GM18505 (cell line): ENCODE measurements at regions not wholly inside any gene's neighbourhood (a gene's known extent, or its start where the extent isn't known, plus 50 kb on each side); places are given as distances from the start of the nearest gene placed in this dataset.
"Not testable (repeated sequence)": the region's sequence is repeated elsewhere in the genome, so short reads cannot be mapped to it uniquely, and the experiment has no call there.

Experiments
- ATAC-seq: cut with Tn5 transposase; IDR thresholded peaks from one replicate; pipeline ENCODE4 v1.9.1; 2021; ENCODE audit not compliant: unreplicated experiment
- POLR2A ChIP-seq: IDR thresholded peaks from 4 replicates; pipeline ENCODE4 v1.6.1; 2011; ENCODE audit warnings: borderline replicate concordance; ENCODE audit not compliant: insufficient read depth, insufficient read length; ENCODE audit errors: extremely low read depth

GRCh38 chr7:23918286-23918685 is 208.3 kb downstream of the STK31 start:
- ATAC-seq, result no peak
- no peak for TF ChIP-seq POLR2A

DNA sequence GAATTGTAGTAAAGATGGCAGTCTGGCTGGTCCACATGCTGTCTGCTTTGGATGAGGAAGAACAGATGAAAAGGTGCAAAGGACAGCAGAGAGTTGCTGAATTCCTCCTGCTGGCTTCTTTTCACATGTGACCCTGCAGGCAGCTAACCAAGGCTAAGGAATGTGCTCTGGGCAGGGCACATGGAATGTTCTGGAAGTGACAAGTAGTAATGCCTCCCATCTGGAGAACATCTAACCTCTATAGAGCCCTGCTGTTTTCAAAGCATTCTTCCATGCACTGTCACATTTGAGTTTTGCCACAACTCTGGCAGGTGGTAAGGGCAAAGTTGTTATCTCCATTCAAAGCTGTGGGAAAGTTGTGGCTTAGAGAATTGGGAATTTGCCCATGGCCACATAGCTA is 208.8 kb downstream of the STK31 start:
- no peak for ATAC-seq
- no peak for TF ChIP-seq POLR2A

GRCh38 chr7:23925088-23925487 is 215.1 kb downstream of the STK31 start:
- ATAC-seq, result no peak
- TF ChIP-seq POLR2A, result no peak

DNA sequence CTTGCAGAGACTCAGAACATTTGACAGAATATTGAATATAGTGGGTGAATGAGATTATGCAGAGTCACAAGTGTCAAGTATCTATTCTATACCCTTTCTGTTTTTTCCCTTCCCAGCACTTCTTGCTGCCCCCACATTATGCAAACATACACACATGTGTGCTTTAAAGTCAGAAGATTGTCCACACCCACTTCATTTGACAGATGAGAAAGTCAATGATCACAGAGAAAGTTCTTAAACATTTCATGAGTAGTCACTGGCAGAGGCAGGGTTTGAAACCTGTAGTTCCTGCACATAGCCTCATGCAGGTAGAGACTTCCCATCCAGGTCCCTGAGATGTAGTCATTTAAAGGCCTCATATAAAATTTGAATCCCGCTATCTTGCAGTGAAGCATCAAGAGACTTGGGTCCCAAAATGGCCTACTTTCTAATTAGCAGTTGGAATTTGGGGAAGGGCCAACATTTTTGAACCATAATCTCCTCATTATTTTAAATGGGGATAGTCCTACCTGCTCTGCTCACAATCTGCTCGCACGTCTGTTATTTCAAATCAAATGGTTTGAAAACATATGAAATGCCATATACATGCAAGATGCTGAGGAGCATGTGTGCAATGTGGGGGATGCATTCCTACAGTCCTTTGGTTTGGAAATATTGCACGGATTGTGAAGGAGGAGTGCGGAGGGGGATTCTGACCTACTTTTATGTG is 217.8 kb downstream of the STK31 start:
- ATAC-seq, result no peak
- TF ChIP-seq POLR2A, result no peak

DNA sequence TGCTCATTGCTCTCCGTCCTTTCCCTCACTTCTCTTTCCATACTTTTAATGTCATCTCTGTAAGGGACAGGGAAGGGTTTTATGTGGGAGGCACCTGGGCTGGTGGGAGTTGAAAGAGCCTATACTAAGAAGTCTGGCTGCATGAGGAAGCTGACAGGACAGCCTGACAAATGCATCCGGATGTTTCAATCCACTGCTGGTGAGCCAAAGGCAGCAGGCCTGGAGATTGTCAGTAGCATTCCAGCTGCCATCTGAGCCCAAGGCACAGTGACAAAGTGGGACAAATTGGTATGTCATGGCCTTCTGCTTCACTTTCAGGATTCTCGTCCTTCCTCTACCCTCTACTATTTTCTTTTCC is 218.4 kb downstream of the STK31 start:
- no peak for TF ChIP-seq POLR2A
- ATAC-seq, result no peak

DNA sequence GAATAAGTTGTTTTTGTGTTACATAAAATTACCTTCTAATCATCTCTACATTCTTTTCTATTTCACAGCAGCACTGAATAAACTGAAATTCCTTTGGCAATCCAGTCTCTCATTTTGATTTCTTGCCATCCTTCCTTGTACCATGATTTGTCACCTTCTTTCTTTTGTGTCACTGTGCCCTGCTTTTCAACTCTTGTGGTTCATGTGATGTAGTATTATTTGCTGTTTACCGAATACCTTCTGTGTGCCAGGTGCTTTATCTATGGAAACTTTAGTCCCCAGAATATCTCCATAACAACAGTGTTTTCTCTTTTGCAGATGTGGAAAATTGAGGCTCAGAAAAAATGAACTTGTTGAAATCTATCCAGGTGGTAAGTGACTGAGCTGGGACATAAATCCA is 220.3 kb downstream of the STK31 start:
- no peak for ATAC-seq
- no peak for TF ChIP-seq POLR2A

- TF ChIP-seq POLR2A, result no peak
- no peak for ATAC-seq
Observed at GRCh38 chr7:23931633-23932032, 221.6 kb downstream of the STK31 start.

DNA sequence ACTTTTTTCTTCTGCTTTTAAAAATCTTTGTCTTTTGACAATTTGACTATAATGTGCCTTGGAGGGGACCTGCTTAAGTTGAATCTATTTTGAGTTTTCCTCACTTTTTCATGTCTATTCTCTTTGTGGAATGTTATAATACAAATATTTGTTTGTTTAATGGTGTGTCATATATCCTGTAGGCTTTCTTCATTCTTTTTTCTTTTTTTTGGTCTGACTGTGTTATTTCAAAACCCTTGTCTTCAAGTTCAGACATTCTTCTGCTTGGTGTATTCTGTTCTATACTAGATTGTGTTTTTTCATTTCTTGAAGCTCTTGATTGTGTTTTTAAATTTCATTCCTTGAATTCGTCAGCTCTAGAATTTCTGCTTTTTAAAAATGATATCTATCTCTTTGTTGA is 228.2 kb downstream of the STK31 start:
- no peak for TF ChIP-seq POLR2A
- no peak for ATAC-seq

- TF ChIP-seq POLR2A, result no peak
- ATAC-seq, result no peak
Observed at GRCh38 chr7:23938937-23939552, 229.0 kb downstream of the STK31 start.

- ATAC-seq, result not testable (repeated sequence)
Observed at GRCh38 chr7:23939747-23940146, 229.7 kb downstream of the STK31 start.

DNA sequence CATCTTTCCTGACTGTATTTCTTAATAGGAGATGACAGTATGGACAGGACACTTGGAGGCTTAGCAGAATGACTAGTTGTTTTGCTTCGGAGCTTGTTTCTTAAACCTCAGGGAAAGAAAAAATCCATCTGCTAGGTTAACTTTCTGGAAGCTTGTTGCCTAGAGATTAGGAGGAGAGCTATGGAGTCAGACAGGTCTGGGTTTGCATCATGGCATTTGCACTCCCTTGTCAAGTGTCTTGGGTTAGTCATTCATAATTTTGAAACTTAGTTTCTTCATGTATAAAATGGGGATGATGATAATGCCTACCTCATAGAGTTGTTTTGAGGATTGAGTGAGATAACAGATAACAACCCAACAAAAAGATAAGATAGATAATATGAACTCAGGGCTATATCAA is 231.5 kb downstream of the STK31 start:
- TF ChIP-seq POLR2A, result no peak
- no peak for ATAC-seq

DNA sequence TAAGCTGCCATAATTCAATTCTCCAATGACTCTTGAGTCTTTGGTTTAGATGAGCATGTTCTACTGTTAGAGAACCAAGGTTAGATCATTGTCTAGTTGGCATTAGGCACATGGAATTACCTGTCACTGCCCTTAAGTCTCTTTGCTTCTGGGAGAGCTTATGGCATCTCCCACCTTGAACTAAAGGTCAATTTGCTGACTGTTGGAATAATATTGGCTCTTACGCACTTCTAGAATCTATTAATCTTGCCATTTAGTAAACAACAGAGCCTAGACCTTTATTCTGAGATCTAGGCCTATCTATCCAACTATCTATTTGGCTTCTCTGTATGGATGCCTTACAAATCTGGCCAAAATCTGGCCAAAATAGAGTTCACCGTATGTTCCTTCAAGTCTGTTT is 232.0 kb downstream of the STK31 start:
- ATAC-seq, result no peak
- TF ChIP-seq POLR2A, result no peak

DNA sequence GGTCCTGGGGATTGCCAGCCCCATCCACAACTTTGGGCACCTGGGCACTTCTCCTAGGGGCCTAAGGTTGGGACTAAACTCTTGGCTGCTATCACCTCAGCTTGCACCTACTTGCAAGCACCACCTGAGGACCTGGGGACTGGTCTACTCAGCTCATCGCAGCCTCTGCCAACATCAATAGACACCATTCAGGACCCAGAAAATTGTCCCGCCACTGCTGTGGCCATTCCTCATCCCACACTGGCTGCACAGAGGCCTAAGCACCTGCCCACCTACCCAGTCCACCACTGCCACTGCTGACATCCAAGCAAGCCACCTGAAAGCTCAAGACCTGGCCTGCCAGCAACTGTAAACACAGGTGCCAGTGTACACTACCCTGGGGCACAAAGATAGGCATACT is 234.1 kb downstream of the STK31 start:
- no peak for TF ChIP-seq POLR2A
- ATAC-seq, result no peak

GRCh38 chr7:23945472-23945871 is 235.5 kb downstream of the STK31 start:
- no peak for TF ChIP-seq POLR2A
- ATAC-seq, result no peak

- ATAC-seq, result no peak
- no peak for TF ChIP-seq POLR2A
Observed at GRCh38 chr7:23955145-23955544, 245.1 kb downstream of the STK31 start.
